Fibroblast of lung (primary cell): ENCODE measurements at regions not wholly inside any gene's neighbourhood (a gene's known extent, or its start where the extent isn't known, plus 50 kb on each side); places are given as distances from the start of the nearest gene placed in this dataset.

Experiments used
- CTCF ChIP-seq, 2 donors: IDR thresholded peaks in 1 of 2; conservative IDR thresholded peaks in 1 of 2; 1 replicate in 1 of 2; 2 replicates in 1 of 2; pipeline ENCODE4 v1.5.1; 2011 to 2012; ENCODE audit warnings: low read length in 2 of 2, control low read depth in 1 of 2, inconsistent platforms in 1 of 2, low read depth in 1 of 2, mild to moderate bottlenecking in 1 of 2
- EZH2 ChIP-seq: IDR thresholded peaks from 2 replicates; pipeline ENCODE4 v1.5.1; 2012; ENCODE audit warnings: low read length, control low read depth, mild to moderate bottlenecking; ENCODE audit errors: missing control alignments

- no peak for TF ChIP-seq CTCF (conservative IDR thresholded peaks at IDR 0.05 in 1 of 2, IDR thresholded peaks at IDR 0.05 in 1 of 2; ENCODE audit: low read depth in 1 of 2, low read length in 2 of 2)
- no peak for TF ChIP-seq EZH2
Measured at GRCh38 chr7:91336106-91336505, 71.9 kb downstream of the FZD1 start.
